Urinary bladder (tissue), 3 donors: ENCODE measurements at regions not wholly inside any gene's neighbourhood (a gene's known extent, or its start where the extent isn't known, plus 50 kb on each side); places are given as distances from the start of the nearest gene placed in this dataset.

Experiments used
- DNase-seq: peaks from one replicate; pipeline ENCODE4 v3.0.0-alpha.2; 2015; ENCODE audit errors: extremely low spot score
- H3K27ac ChIP-seq: one replicate; pipeline ENCODE4 v1.5.1; 2013; ENCODE audit warnings: low read depth, mild to moderate bottlenecking, moderate library complexity
- H3K36me3 ChIP-seq: one replicate; pipeline ENCODE4 v1.6.1; 2013; ENCODE audit warnings: mild to moderate bottlenecking, moderate library complexity; ENCODE audit not compliant: insufficient read depth
- H3K4me1 ChIP-seq: one replicate; pipeline ENCODE4 v1.6.1; 2013; ENCODE audit warnings: mild to moderate bottlenecking, moderate library complexity; ENCODE audit not compliant: insufficient read depth
- H3K4me3 ChIP-seq: one replicate; pipeline ENCODE4 v1.5.1; 2013; ENCODE audit warnings: low read depth, low read length
- WGBS: extraction: QIAGEN DNeasy Blood & Tissue Kit; methylation state at CpG from one replicate; pipeline ENCODE4 v1.1.7; 2013; 5-methylcytosine and 5-hydroxymethylcytosine counted together
- donor health status: healthy with polysubstance abuse.
- donor health status: healthy.

- Histone ChIP-seq H3K4me1 (no peaks in the 10 kb centered on the region), H3K27ac (no peak overlapping the region), H3K4me3 (no peak overlapping the region), H3K36me3 (no peaks in the 10 kb centered on the region)
- WGBS: 19% methylated on average over 2 of the region's 2 CpGs
- DNase-seq: no peak
Measured at GRCh38 chr11:81039916-81040524, 1599.2 kb upstream of the TENM4 start.

GRCh38 chr11:81036168-81036870, 1595.5 kb upstream of the TENM4 start:
- Histone ChIP-seq H3K36me3 (no peaks in the 10 kb centered on the region), H3K4me3 (no peak overlapping the region), H3K4me1 (no peaks in the 10 kb centered on the region), H3K27ac (no peak overlapping the region)
- WGBS: 92% methylated on average over 3 of the region's 3 CpGs
- DNase-seq: no peak

GRCh38 chr11:81033779-81034540, 1593.1 kb upstream of the TENM4 start:
- no peak overlapping the region for H3K27ac ChIP-seq
- no peaks in the 10 kb centered on the region for H3K4me1 ChIP-seq
- WGBS: 62% methylated on average over 6 of the region's 6 CpGs
- no peak for DNase-seq
- H3K4me3 ChIP-seq: no peak overlapping the region
- no peaks in the 10 kb centered on the region for H3K36me3 ChIP-seq

GRCh38 chr11:81032906-81033305, 1592.1 kb upstream of the TENM4 start:
- Histone ChIP-seq H3K4me3 (no peak overlapping the region), H3K36me3 (no peaks in the 10 kb centered on the region), H3K4me1 (no peaks in the 10 kb centered on the region), H3K27ac (no peak overlapping the region)
- no peak for DNase-seq
- WGBS: 93% methylated on average over 10 of the region's 10 CpGs

- Histone ChIP-seq H3K27ac (no peak overlapping the region), H3K4me3 (no peak overlapping the region), H3K36me3 (no peaks in the 10 kb centered on the region), H3K4me1 (no peaks in the 10 kb centered on the region)
- DNase-seq: no peak
- WGBS: 97% methylated on average over 1 of the region's 1 CpG
Measured at GRCh38 chr11:81030186-81030585, 1589.4 kb upstream of the TENM4 start.

- H3K4me1 ChIP-seq: no peaks in the 10 kb centered on the region
- DNase-seq: no peak
- 96% methylated on average over 1 of the region's 1 CpG for WGBS
- H3K27ac ChIP-seq: no peak overlapping the region
- H3K4me3 ChIP-seq: no peak overlapping the region
- H3K36me3 ChIP-seq: no peaks in the 10 kb centered on the region
Measured at GRCh38 chr11:81026032-81026431, 1585.2 kb upstream of the TENM4 start.

GRCh38 chr11:81022057-81022456, 1581.2 kb upstream of the TENM4 start:
- no peak for DNase-seq
- no peak overlapping the region for H3K4me3 ChIP-seq
- WGBS: 71% methylated on average over 1 of the region's 1 CpG
- H3K4me1 ChIP-seq: no peaks in the 10 kb centered on the region
- no peaks in the 10 kb centered on the region for H3K36me3 ChIP-seq
- no peak overlapping the region for H3K27ac ChIP-seq

GRCh38 chr11:81010631-81011030, 1569.8 kb upstream of the TENM4 start:
- no peaks in the 10 kb centered on the region for H3K36me3 ChIP-seq
- no peak overlapping the region for H3K4me3 ChIP-seq
- H3K4me1 ChIP-seq: no peaks in the 10 kb centered on the region
- 57% methylated on average over 3 of the region's 3 CpGs for WGBS
- DNase-seq: no peak
- H3K27ac ChIP-seq: no peak overlapping the region

- DNase-seq: peak; percentile 5
- Histone ChIP-seq H3K27ac (no peak overlapping the region), H3K36me3 (no peaks in the 10 kb centered on the region), H3K4me3 (no peak overlapping the region), H3K4me1 (no peaks in the 10 kb centered on the region)
- WGBS: 18% methylated on average over 2 of the region's 2 CpGs
Measured at GRCh38 chr11:81007046-81007445, 1566.2 kb upstream of the TENM4 start.

- no peak for DNase-seq
- no peak overlapping the region for H3K4me3 ChIP-seq
- no peaks in the 10 kb centered on the region for H3K4me1 ChIP-seq
- no peaks in the 10 kb centered on the region for H3K36me3 ChIP-seq
- no peak overlapping the region for H3K27ac ChIP-seq
- WGBS: 64% methylated on average over 2 of the region's 2 CpGs
Measured at GRCh38 chr11:81005595-81005994, 1564.8 kb upstream of the TENM4 start.

- Histone ChIP-seq H3K4me3 (no peak overlapping the region), H3K36me3 (no peaks in the 10 kb centered on the region), H3K4me1 (no peaks in the 10 kb centered on the region), H3K27ac (no peak overlapping the region)
- WGBS: 87% methylated on average over 2 of the region's 2 CpGs
- no peak for DNase-seq
Measured at GRCh38 chr11:81004576-81004975, 1563.7 kb upstream of the TENM4 start.

- no peaks in the 10 kb centered on the region for H3K36me3 ChIP-seq
- no peak overlapping the region for H3K4me3 ChIP-seq
- no peak for DNase-seq
- 86% methylated on average over 4 of the region's 4 CpGs for WGBS
- no peak overlapping the region for H3K27ac ChIP-seq
- H3K4me1 ChIP-seq: no peaks in the 10 kb centered on the region
Measured at GRCh38 chr11:81002374-81002773, 1561.5 kb upstream of the TENM4 start.

- Histone ChIP-seq H3K27ac (no peak overlapping the region), H3K4me3 (no peak overlapping the region), H3K4me1 (no peaks in the 10 kb centered on the region), H3K36me3 (no peaks in the 10 kb centered on the region)
- WGBS: 41% methylated on average over 1 of the region's 1 CpG
- DNase-seq: no peak
Measured at GRCh38 chr11:81000735-81001134, 1559.9 kb upstream of the TENM4 start.

- Histone ChIP-seq H3K4me1 (no peaks in the 10 kb centered on the region), H3K27ac (no peak overlapping the region), H3K4me3 (no peak overlapping the region), H3K36me3 (no peaks in the 10 kb centered on the region)
- DNase-seq: no peak
Measured at GRCh38 chr11:81000334-81000733, 1559.5 kb upstream of the TENM4 start.
